GM12878 (cell line): ENCODE measurements at regions not wholly inside any gene's neighbourhood (a gene's known extent, or its start where the extent isn't known, plus 50 kb on each side); places are given as distances from the start of the nearest gene placed in this dataset.

Source experiments
- ATAC-seq: fragments of 200-7000 bp; cut with Tn5 transposase; 3 replicates; pipeline ENCODE4 v1.9.1; 2020; ENCODE audit warnings: mild to moderate bottlenecking, moderate library complexity
- BruUV-seq: library from RNA; stranded (reverse); fragments of 400-500 nt; replicated peaks from 2 replicates; lab custom pipeline; 2021; lab: Mats Ljungman, UMichigan
- CTCF ChIA-PET: fragments of 300-600 bp; sonication (Branson Sonifier 250); formaldehyde crosslinking; extraction: SDS; loops from one replicate; lab custom pipeline; 2021; ENCODE audit warnings: inconsistent platforms; lab: Yijun Ruan, JAX
- POLR2A ChIA-PET: fragments of 350-600 bp; formaldehyde crosslinking; extraction: SDS; loops from one replicate; lab custom pipeline; 2021; ENCODE audit warnings: inconsistent platforms; lab: Charles Lee
- RAD21 ChIA-PET: fragments of 300-600 bp; sonication (Branson Sonifier 250); formaldehyde crosslinking; loops from one replicate; lab custom pipeline; 2023; ENCODE audit warnings: antibody characterized with exemption; ENCODE audit not compliant: unreplicated experiment; lab: Charles Lee
- SMC1A ChIA-PET: fragments of 300-600 bp; sonication (Branson Sonifier 250); formaldehyde crosslinking; loops from one replicate; lab custom pipeline; 2023; ENCODE audit not compliant: unreplicated experiment, uncharacterized antibody; lab: Charles Lee
- DNase-seq: peaks from one replicate; pipeline ENCODE4 v3.0.0-alpha.2; 2011; ENCODE audit warnings: low read depth, low spot score
- FAIRE-seq: peaks from 3 replicates; lab custom pipeline; 2011; peaks lifted over from hg19 to GRCh38; lab: Jason Lieb, UNC
- H2AFZ ChIP-seq: 2 replicates; pipeline ENCODE4 v1.6.0; 2011; ENCODE audit warnings: low read depth, low read length, control low read depth; ENCODE audit not compliant: control insufficient read depth
- H3K27ac ChIP-seq: 2 replicates; pipeline ENCODE4 v1.5.1; 2011; ENCODE audit warnings: control low read depth; ENCODE audit not compliant: control insufficient read depth, insufficient read depth
- H3K27me3 ChIP-seq, 2 experiments: replicated peaks in 1 of 2; 2 replicates each; pipeline versions ENCODE4 v1.6.0 to v1.6.1; 2011; ENCODE audit warnings: low read length in 1 of 2; ENCODE audit not compliant: control insufficient read depth in 2 of 2, insufficient read depth in 2 of 2
- H3K36me3 ChIP-seq, 2 experiments: 2 replicates each; pipeline ENCODE4 v1.5.1; 2011; ENCODE audit warnings: low read length in 1 of 2; ENCODE audit not compliant: control insufficient read depth in 2 of 2, insufficient read depth in 2 of 2
- H3K4me1 ChIP-seq: 2 replicates; pipeline ENCODE4 v1.6.1; 2011; ENCODE audit warnings: mild to moderate bottlenecking, low read length, moderate library complexity, mixed read lengths; ENCODE audit not compliant: control insufficient read depth, insufficient read depth
- H3K4me2 ChIP-seq: 2 replicates; pipeline ENCODE4 v1.6.0; 2011; ENCODE audit warnings: control low read depth; ENCODE audit not compliant: control insufficient read depth, insufficient read depth
- H3K4me3 ChIP-seq: fragments of 200-600 bp; sonication (generic); 2 replicates; pipeline ENCODE4 v1.5.1; 2016
- H3K79me2 ChIP-seq: 2 replicates; pipeline ENCODE4 v1.6.0; 2011; ENCODE audit warnings: low read length; ENCODE audit not compliant: control insufficient read depth, insufficient read depth
- H3K9ac ChIP-seq: 2 replicates; pipeline ENCODE4 v1.8.0; 2011; ENCODE audit warnings: low read length, control low read depth, mixed read lengths; ENCODE audit not compliant: control insufficient read depth, insufficient read depth
- H3K9me3 ChIP-seq: replicated peaks from 3 replicates; pipeline ENCODE4 v1.5.1; 2011; ENCODE audit warnings: mild to moderate bottlenecking, low read length; ENCODE audit not compliant: control insufficient read depth, insufficient read depth
- H4K20me1 ChIP-seq: 2 replicates; pipeline ENCODE4 v1.6.0; 2011; ENCODE audit not compliant: control insufficient read depth, insufficient read depth
- BCL3 ChIP-seq: IDR thresholded peaks from 2 replicates; pipeline ENCODE4 v1.6.1; 2011; ENCODE audit warnings: borderline replicate concordance, low read depth, mild to moderate bottlenecking, moderate library complexity, low read length; ENCODE audit not compliant: insufficient read depth, poor library complexity, severe bottlenecking
- CREM ChIP-seq: IDR thresholded peaks from 2 replicates; pipeline ENCODE4 v1.6.1; 2014; ENCODE audit warnings: antibody characterized with exemption, low read depth
- HDAC2 ChIP-seq: fragments of 200-600 bp; sonication (generic); IDR thresholded peaks from 2 replicates; pipeline ENCODE4 v1.6.1; 2017
- IRF5 ChIP-seq: fragments of 450-650 bp; IDR thresholded peaks from 2 replicates; pipeline ENCODE4 v1.6.1; 2017; ENCODE audit warnings: borderline replicate concordance
- NFYB ChIP-seq: IDR thresholded peaks from 2 replicates; pipeline ENCODE4 v1.6.1; 2011; ENCODE audit warnings: low read depth, mild to moderate bottlenecking, low read length, improper control_type of control experiment, moderate library complexity; ENCODE audit not compliant: insufficient read depth
- RB1 ChIP-seq: fragments of 450-650 bp; formaldehyde crosslinking; IDR thresholded peaks from 2 replicates; pipeline ENCODE4 v1.6.1; 2017; ENCODE audit warnings: mild to moderate bottlenecking, borderline replicate concordance
- SMAD5 ChIP-seq: IDR thresholded peaks from 2 replicates; pipeline ENCODE4 v1.6.1; 2016; ENCODE audit warnings: antibody characterized with exemption, low read depth
- ZNF217 ChIP-seq: fragments of 450-650 bp; IDR thresholded peaks from 2 replicates; pipeline ENCODE4 v1.6.1; 2017; ENCODE audit warnings: antibody characterized with exemption, mild to moderate bottlenecking
- WGBS: methylation state at CpG from one replicate; pipeline ENCODE4 v1.1.6; 2016; ENCODE audit warnings: low lambda C conversion rate; ENCODE audit not compliant: insufficient replicate concordance, insufficient coverage; ENCODE audit errors: missing lambda C conversion rate; 5-methylcytosine and 5-hydroxymethylcytosine counted together
- in situ Hi-C: fragments of 300-500 bp; cut with MboI; formaldehyde crosslinking; loops from 9 replicates; pipeline ENCODE4 v1.14.3; 2018; ENCODE audit warnings: mixed read lengths
- intact Hi-C: fragments of 100-400 bp; cut with micrococcal nuclease; formaldehyde crosslinking; loops from one replicate; pipeline ENCODE4 v1.14.2; 2022; ENCODE audit not compliant: unreplicated experiment

GRCh38 chr1:95496773-95497172 lies 262.8 kb downstream of the RWDD3 start:
- TF ChIP-seq NFYB (no peak), CREM (no peak), IRF5 (no peak), SMAD5 (no peak), HDAC2 (no peak), BCL3 (no peak), ZNF217 (no peak), RB1 (no peak)
- CTCF ChIA-PET = no interaction called here
- Histone ChIP-seq H3K9me3 (no peaks in the 10 kb centered on the region), H3K27ac (no peak overlapping the region), H3K9ac (no peak overlapping the region), H2AFZ (no peak overlapping the region), H3K36me3 (no peaks in the 10 kb centered on the region), H3K4me1 (no peaks in the 10 kb centered on the region), H3K4me3 (no peak overlapping the region), H3K79me2 (no peaks in the 10 kb centered on the region), H4K20me1 (no peaks in the 10 kb centered on the region), H3K4me2 (no peak overlapping the region), H3K27me3 (no peaks in the 10 kb centered on the region)
- in situ Hi-C loops (no loop called here), intact Hi-C loops (no loop called here)
- SMC1A ChIA-PET = no interaction called here
- WGBS = 0% methylated on average over 6 of the region's 6 CpGs
- ATAC-seq (no peak), DNase-seq (no peak), FAIRE-seq (no peak)
- BruUV-seq = no TSS peak
- RAD21 ChIA-PET = no interaction called here
- POLR2A ChIA-PET = no interaction called here
